Astrocyte (in vitro differentiated cells and primary cell): ENCODE measurements at regions not wholly inside any gene's neighbourhood (a gene's known extent, or its start where the extent isn't known, plus 50 kb on each side); places are given as distances from the start of the nearest gene placed in this dataset.

Experiments
- DNase-seq: peaks from one replicate; pipeline ENCODE4 v3.0.0-alpha.2; 2010; ENCODE audit warnings: low read depth
- FAIRE-seq: peaks from 2 replicates; lab custom pipeline; 2011; peaks lifted over from hg19 to GRCh38; lab: Jason Lieb, UNC
- H2AFZ ChIP-seq: 2 replicates; pipeline ENCODE4 v1.6.0; 2012; ENCODE audit warnings: low read depth, low read length, inconsistent platforms
- H3K27ac ChIP-seq: 2 replicates; pipeline ENCODE4 v1.5.1; 2011; ENCODE audit warnings: low read depth, low read length, inconsistent platforms
- H3K27me3 ChIP-seq: 2 replicates; pipeline ENCODE4 v1.6.0; 2011; ENCODE audit warnings: low read length, inconsistent platforms; ENCODE audit not compliant: insufficient read depth
- H3K36me3 ChIP-seq: 2 replicates; pipeline ENCODE4 v1.5.1; 2011; ENCODE audit warnings: low read length, inconsistent platforms; ENCODE audit not compliant: insufficient read depth
- H3K4me1 ChIP-seq: 2 replicates; pipeline ENCODE4 v1.5.1; 2011; ENCODE audit warnings: low read length, inconsistent platforms; ENCODE audit not compliant: insufficient read depth
- H3K4me2 ChIP-seq: 2 replicates; pipeline ENCODE4 v1.6.0; 2012; ENCODE audit warnings: low read length, inconsistent platforms
- H3K4me3 ChIP-seq: 2 replicates; pipeline ENCODE4 v1.5.1; 2011; ENCODE audit warnings: low read depth, mild to moderate bottlenecking, low read length, inconsistent platforms; ENCODE audit not compliant: insufficient read depth
- H3K79me2 ChIP-seq: 2 replicates; pipeline ENCODE4 v1.6.0; 2012; ENCODE audit warnings: mild to moderate bottlenecking, low read length, inconsistent platforms; ENCODE audit not compliant: insufficient read depth
- H3K9ac ChIP-seq: 2 replicates; pipeline ENCODE4 v1.6.0; 2012; ENCODE audit warnings: mild to moderate bottlenecking, low read length, inconsistent platforms
- H3K9me3 ChIP-seq: 2 replicates; pipeline ENCODE4 v1.5.1; 2012; ENCODE audit warnings: low read depth, mild to moderate bottlenecking, low read length, inconsistent platforms; ENCODE audit not compliant: insufficient read depth
- H4K20me1 ChIP-seq: 2 replicates; pipeline ENCODE4 v1.6.0; 2012; ENCODE audit warnings: low read length, inconsistent platforms; ENCODE audit not compliant: insufficient read depth
- H3K27ac Mint-ChIP-seq: one replicate; pipeline ENCODE4 v1.8.0; 2021; ENCODE audit warnings: mild to moderate bottlenecking, mixed read lengths; ENCODE audit not compliant: unreplicated experiment
- H3K27me3 Mint-ChIP-seq: one replicate; pipeline ENCODE4 v1.8.0; 2021; ENCODE audit warnings: low read depth, mixed read lengths; ENCODE audit not compliant: unreplicated experiment
- H3K36me3 Mint-ChIP-seq: one replicate; pipeline ENCODE4 v1.8.0; 2021; ENCODE audit warnings: low read depth, mixed read lengths; ENCODE audit not compliant: unreplicated experiment
- H3K4me1 Mint-ChIP-seq: one replicate; pipeline ENCODE4 v1.8.0; 2021; ENCODE audit warnings: low read depth, mixed read lengths; ENCODE audit not compliant: unreplicated experiment
- H3K4me3 Mint-ChIP-seq: one replicate; pipeline ENCODE4 v1.8.0; 2021; ENCODE audit warnings: mild to moderate bottlenecking, moderate library complexity, mixed read lengths; ENCODE audit not compliant: unreplicated experiment
- H3K9me3 Mint-ChIP-seq: one replicate; pipeline ENCODE4 v1.8.0; 2021; ENCODE audit warnings: mild to moderate bottlenecking, mixed read lengths; ENCODE audit not compliant: unreplicated experiment
- EZH2 ChIP-seq: IDR thresholded peaks from 2 replicates; pipeline ENCODE4 v1.6.1; 2012; ENCODE audit warnings: mild to moderate bottlenecking, low read length, inconsistent platforms; ENCODE audit not compliant: insufficient read depth
- TF ChIP-seq, protein P1 (sequence below): IDR thresholded peaks from 2 replicates; pipeline ENCODE4 v1.5.1; 2011; ENCODE audit warnings: low read depth, mild to moderate bottlenecking, inconsistent platforms, low read length, moderate library complexity; ENCODE audit not compliant: insufficient read depth

DNA sequence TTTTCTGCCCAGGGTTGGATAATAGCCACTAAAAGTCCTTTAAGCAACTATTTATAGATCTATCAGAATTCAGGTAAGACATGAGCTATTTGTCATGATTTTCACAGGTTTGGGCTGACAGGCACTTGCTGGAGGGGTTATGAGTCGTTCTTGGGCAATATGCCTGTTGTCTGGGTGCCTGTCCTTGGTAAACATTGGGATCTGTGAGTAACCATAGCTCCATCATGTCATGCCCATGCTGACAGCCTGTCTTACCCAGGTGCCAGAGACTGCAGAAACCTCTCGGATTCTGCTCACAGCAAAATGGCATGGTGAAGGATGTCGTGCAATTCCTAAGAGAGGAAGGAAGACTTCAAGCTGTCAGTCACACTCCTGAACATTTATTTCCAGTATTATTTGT, 116.0 kb upstream of the PUDP start:
- TF ChIP-seq, protein P1, sequence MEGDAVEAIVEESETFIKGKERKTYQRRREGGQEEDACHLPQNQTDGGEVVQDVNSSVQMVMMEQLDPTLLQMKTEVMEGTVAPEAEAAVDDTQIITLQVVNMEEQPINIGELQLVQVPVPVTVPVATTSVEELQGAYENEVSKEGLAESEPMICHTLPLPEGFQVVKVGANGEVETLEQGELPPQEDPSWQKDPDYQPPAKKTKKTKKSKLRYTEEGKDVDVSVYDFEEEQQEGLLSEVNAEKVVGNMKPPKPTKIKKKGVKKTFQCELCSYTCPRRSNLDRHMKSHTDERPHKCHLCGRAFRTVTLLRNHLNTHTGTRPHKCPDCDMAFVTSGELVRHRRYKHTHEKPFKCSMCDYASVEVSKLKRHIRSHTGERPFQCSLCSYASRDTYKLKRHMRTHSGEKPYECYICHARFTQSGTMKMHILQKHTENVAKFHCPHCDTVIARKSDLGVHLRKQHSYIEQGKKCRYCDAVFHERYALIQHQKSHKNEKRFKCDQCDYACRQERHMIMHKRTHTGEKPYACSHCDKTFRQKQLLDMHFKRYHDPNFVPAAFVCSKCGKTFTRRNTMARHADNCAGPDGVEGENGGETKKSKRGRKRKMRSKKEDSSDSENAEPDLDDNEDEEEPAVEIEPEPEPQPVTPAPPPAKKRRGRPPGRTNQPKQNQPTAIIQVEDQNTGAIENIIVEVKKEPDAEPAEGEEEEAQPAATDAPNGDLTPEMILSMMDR: no peak
- no peak for TF ChIP-seq EZH2
- Histone ChIP-seq H4K20me1 (no peaks in the 10 kb centered on the region), H3K4me1 (no peaks in the 10 kb centered on the region), H3K9ac (no peak overlapping the region), H3K36me3 (no peaks in the 10 kb centered on the region), H2AFZ (no peak overlapping the region), H3K4me2 (no peak overlapping the region), H3K27ac (no peak overlapping the region), H3K4me3 (no peak overlapping the region), H3K27me3 (no peaks in the 10 kb centered on the region), H3K9me3 (no peaks in the 10 kb centered on the region), H3K79me2 (no peaks in the 10 kb centered on the region)
- FAIRE-seq (no peak), DNase-seq (no peak)
- Mint-ChIP-seq H3K4me1 (no peaks in the 10 kb centered on the region), H3K36me3 (no peaks in the 10 kb centered on the region), H3K27ac (no peak overlapping the region), H3K9me3 (no peaks in the 10 kb centered on the region), H3K4me3 (no peak overlapping the region), H3K27me3 (no peaks in the 10 kb centered on the region)

DNA sequence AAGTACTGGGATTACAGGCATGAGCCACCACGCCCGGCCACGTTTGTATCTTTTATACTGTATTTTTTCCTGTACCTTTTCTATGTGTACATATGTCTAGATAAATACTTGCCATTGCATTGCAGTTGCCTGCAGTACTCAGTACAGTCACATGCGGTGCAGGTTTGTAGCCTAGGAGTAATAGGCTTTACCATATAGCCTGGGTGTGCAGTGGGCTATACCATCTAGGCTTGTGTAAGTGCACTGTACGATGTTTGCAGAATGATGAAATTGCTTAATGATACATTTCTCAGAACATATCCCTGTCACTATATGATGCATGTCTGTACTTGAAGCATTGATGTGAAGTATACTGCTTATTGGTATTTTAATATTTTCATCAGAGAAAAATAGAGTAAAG, 115.4 kb upstream of the PUDP start:
- H3K4me2 ChIP-seq: no peak overlapping the region
- DNase-seq (no peak), FAIRE-seq (no peak)
- no peaks in the 10 kb centered on the region for H3K79me2 ChIP-seq
- H3K27me3 ChIP-seq: no peaks in the 10 kb centered on the region
- H2AFZ ChIP-seq: no peak overlapping the region
- no peaks in the 10 kb centered on the region for H3K27me3 Mint-ChIP-seq
- H3K27ac ChIP-seq: no peak overlapping the region
- no peaks in the 10 kb centered on the region for H3K36me3 Mint-ChIP-seq
- H3K4me3 ChIP-seq: no peak overlapping the region
- H3K4me1 ChIP-seq: no peaks in the 10 kb centered on the region
- H3K27ac Mint-ChIP-seq: no peak overlapping the region
- H3K9me3 Mint-ChIP-seq: no peaks in the 10 kb centered on the region
- H3K36me3 ChIP-seq: no peaks in the 10 kb centered on the region
- H3K4me1 Mint-ChIP-seq: no peaks in the 10 kb centered on the region
- TF ChIP-seq, protein P1: no peak
- TF ChIP-seq EZH2: no peak
- H4K20me1 ChIP-seq: no peaks in the 10 kb centered on the region
- H3K9ac ChIP-seq: no peak overlapping the region
- H3K4me3 Mint-ChIP-seq: no peak overlapping the region
- no peaks in the 10 kb centered on the region for H3K9me3 ChIP-seq

DNA sequence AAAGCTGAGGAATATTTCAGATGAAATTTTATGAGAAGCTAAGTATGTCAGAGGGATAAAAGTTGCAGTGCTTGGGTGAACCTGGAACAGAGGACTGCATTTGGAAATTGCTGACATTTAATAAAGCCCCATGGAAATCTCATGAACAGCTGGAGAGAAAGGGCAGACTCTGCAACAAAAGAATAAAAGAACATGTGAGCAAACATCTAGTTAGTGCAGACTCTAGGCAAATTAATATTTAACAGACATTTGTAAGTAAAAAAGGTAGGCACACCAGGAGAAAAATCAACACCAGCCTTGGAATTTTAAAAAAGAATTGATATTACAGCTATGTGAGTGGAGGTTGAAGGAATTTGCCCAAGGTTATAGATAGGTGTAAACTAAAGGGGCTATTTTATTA, 114.6 kb upstream of the PUDP start:
- H3K4me1 Mint-ChIP-seq: no peaks in the 10 kb centered on the region
- no peak overlapping the region for H2AFZ ChIP-seq
- H3K4me3 ChIP-seq: no peak overlapping the region
- no peak overlapping the region for H3K9ac ChIP-seq
- no peaks in the 10 kb centered on the region for H3K79me2 ChIP-seq
- H3K4me1 ChIP-seq: no peaks in the 10 kb centered on the region
- H3K9me3 Mint-ChIP-seq: no peaks in the 10 kb centered on the region
- no peaks in the 10 kb centered on the region for H3K27me3 Mint-ChIP-seq
- H3K27ac ChIP-seq: no peak overlapping the region
- H3K4me3 Mint-ChIP-seq: no peak overlapping the region
- H3K27me3 ChIP-seq: no peaks in the 10 kb centered on the region
- no peaks in the 10 kb centered on the region for H3K36me3 ChIP-seq
- TF ChIP-seq EZH2: no peak
- TF ChIP-seq, protein P1: no peak
- FAIRE-seq: no peak
- H3K36me3 Mint-ChIP-seq: peaks cover 2% of the 10 kb centered on the region
- no peaks in the 10 kb centered on the region for H3K9me3 ChIP-seq
- no peak overlapping the region for H3K27ac Mint-ChIP-seq
- H3K4me2 ChIP-seq: no peak overlapping the region
- no peaks in the 10 kb centered on the region for H4K20me1 ChIP-seq
- no peak for DNase-seq
